Colonic mucosa (tissue), 4 donors: ENCODE measurements at regions not wholly inside any gene's neighbourhood (a gene's known extent, or its start where the extent isn't known, plus 50 kb on each side); places are given as distances from the start of the nearest gene placed in this dataset.

Experiments
- DNase-seq: peaks from one replicate; pipeline ENCODE4 v3.0.0-alpha.2; 2020
- H3K27ac ChIP-seq: fragments of 200-600 bp; one replicate; pipeline ENCODE4 v1.8.0; 2021
- H3K27me3 ChIP-seq: fragments of 200-600 bp; one replicate; pipeline ENCODE4 v1.8.0; 2021
- H3K36me3 ChIP-seq: fragments of 200-600 bp; one replicate; pipeline ENCODE4 v1.8.0; 2021
- H3K4me1 ChIP-seq: fragments of 200-600 bp; one replicate; pipeline ENCODE4 v1.8.0; 2021; ENCODE audit warnings: mild to moderate bottlenecking
- H3K4me3 ChIP-seq: fragments of 200-600 bp; one replicate; pipeline ENCODE4 v1.8.0; 2021
- H3K9ac ChIP-seq, 2 donors: one replicate each; pipeline ENCODE4 v1.7.0; 2013; ENCODE audit warnings: control low read depth in 2 of 2, low read depth in 2 of 2, low read length in 2 of 2
- H3K9me3 ChIP-seq: fragments of 200-600 bp; one replicate; pipeline ENCODE4 v1.8.0; 2021
- CTCF ChIP-seq: fragments of 200-600 bp; IDR thresholded peaks from one replicate; pipeline ENCODE4 v1.8.0; 2022; ENCODE audit warnings: antibody characterized with exemption, mild to moderate bottlenecking
- intact Hi-C: fragments of 100-400 bp; cut with DNase I; formaldehyde crosslinking; loops from one replicate; pipeline ENCODE4 v1.14.1; 2022
- donor health status: healthy.
- donor health status: DM: no; HTN: no; CAD: no.
- donor health status: DM: no; HTN: no; CAD: no.

- TF ChIP-seq CTCF: no peak
- Histone ChIP-seq H3K4me1 (no peaks in the 10 kb centered on the region), H3K4me3 (no peak overlapping the region), H3K9ac (no peak overlapping the region), H3K27ac (no peak overlapping the region), H3K27me3 (no peaks in the 10 kb centered on the region), H3K9me3 (no peaks in the 10 kb centered on the region), H3K36me3 (no peaks in the 10 kb centered on the region)
- DNase-seq: peak; percentile 19
- intact Hi-C loops: no loop called here
Measured at GRCh38 chr16:80330803-80331202, 210.0 kb upstream of the DYNLRB2 start.

- intact Hi-C loops: no loop called here
- Histone ChIP-seq H3K4me1 (no peaks in the 10 kb centered on the region), H3K36me3 (no peaks in the 10 kb centered on the region), H3K27ac (no peak overlapping the region), H3K4me3 (no peak overlapping the region), H3K9ac (no peak overlapping the region), H3K27me3 (no peaks in the 10 kb centered on the region), H3K9me3 (no peaks in the 10 kb centered on the region)
- no peak for TF ChIP-seq CTCF
- no peak for DNase-seq
Measured at GRCh38 chr16:80330150-80330549, 210.6 kb upstream of the DYNLRB2 start.

GRCh38 chr16:80327740-80328139, 213.1 kb upstream of the DYNLRB2 start:
- H3K27me3 ChIP-seq: no peaks in the 10 kb centered on the region
- H3K4me3 ChIP-seq: no peak overlapping the region
- H3K4me1 ChIP-seq: no peaks in the 10 kb centered on the region
- no peaks in the 10 kb centered on the region for H3K9me3 ChIP-seq
- no peak for DNase-seq
- intact Hi-C loops: no loop called here
- H3K27ac ChIP-seq: no peak overlapping the region
- TF ChIP-seq CTCF: no peak
- no peak overlapping the region for H3K9ac ChIP-seq
- H3K36me3 ChIP-seq: no peaks in the 10 kb centered on the region

- Histone ChIP-seq H3K4me1 (no peaks in the 10 kb centered on the region), H3K27me3 (no peaks in the 10 kb centered on the region), H3K9ac (no peak overlapping the region), H3K27ac (no peak overlapping the region), H3K4me3 (no peak overlapping the region), H3K36me3 (no peaks in the 10 kb centered on the region), H3K9me3 (no peaks in the 10 kb centered on the region)
- intact Hi-C loops: no loop called here
- TF ChIP-seq CTCF: no peak
- DNase-seq: no peak
Measured at GRCh38 chr16:80324371-80324770, 216.4 kb upstream of the DYNLRB2 start.

GRCh38 chr16:80323808-80324195, 217.0 kb upstream of the DYNLRB2 start:
- Histone ChIP-seq H3K27ac (no peak overlapping the region), H3K36me3 (no peaks in the 10 kb centered on the region), H3K27me3 (no peaks in the 10 kb centered on the region), H3K9ac (no peak overlapping the region), H3K4me3 (no peak overlapping the region), H3K9me3 (no peaks in the 10 kb centered on the region), H3K4me1 (no peaks in the 10 kb centered on the region)
- DNase-seq: no peak
- no peak for TF ChIP-seq CTCF
- intact Hi-C loops: no loop called here
